Fibroblast of lung (primary cell): ENCODE measurements at regions not wholly inside any gene's neighbourhood (a gene's known extent, or its start where the extent isn't known, plus 50 kb on each side); places are given as distances from the start of the nearest gene placed in this dataset.
A peak's percentile ranks its signal among the peaks of the same experiment; 100 is the strongest.

Source experiments
- DNase-seq, 2 donors: peaks; one replicate each; pipeline versions ENCODE4 v3.0.0 to v3.0.0-alpha.2; 2010; ENCODE audit warnings: low read depth in 2 of 2
- H2AFZ ChIP-seq: 2 replicates; pipeline ENCODE4 v1.5.1; 2012; ENCODE audit warnings: low read length, control low read depth, inconsistent platforms
- H3K27ac ChIP-seq: 2 replicates; pipeline ENCODE4 v1.5.1; 2011; ENCODE audit warnings: low read length, control low read depth; ENCODE audit not compliant: insufficient read depth
- H3K27me3 ChIP-seq: 2 replicates; pipeline ENCODE4 v1.5.1; 2011; ENCODE audit warnings: mild to moderate bottlenecking, low read length; ENCODE audit not compliant: control insufficient read depth, insufficient read depth
- H3K36me3 ChIP-seq: 2 replicates; pipeline ENCODE4 v1.5.1; 2011; ENCODE audit warnings: low read length; ENCODE audit not compliant: control insufficient read depth, insufficient read depth
- H3K4me1 ChIP-seq: 2 replicates; pipeline ENCODE4 v1.5.1; 2011; ENCODE audit warnings: low read length; ENCODE audit not compliant: control insufficient read depth, insufficient read depth; ENCODE audit errors: extremely low read depth
- H3K4me2 ChIP-seq: 2 replicates; pipeline ENCODE4 v1.5.1; 2011; ENCODE audit warnings: low read length, control low read depth; ENCODE audit not compliant: insufficient read depth; ENCODE audit errors: extremely low read depth
- H3K4me3 ChIP-seq, 4 experiments: fragments of 200-600 bp in 1 of 4; sonication (generic) in 1 of 4; replicated peaks in 1 of 4; 2 replicates each; pipeline ENCODE4 v1.5.1; 2011 to 2016; ENCODE audit warnings: low read length in 4 of 4, low read depth in 3 of 4, mild to moderate bottlenecking in 3 of 4, control low read depth in 2 of 4, inconsistent platforms in 1 of 4, mixed read lengths in 1 of 4; ENCODE audit not compliant: insufficient read depth in 1 of 4; ENCODE audit errors: control extremely low read depth in 1 of 4
- H3K79me2 ChIP-seq: 2 replicates; pipeline ENCODE4 v1.5.1; 2012; ENCODE audit warnings: mild to moderate bottlenecking, low read length, inconsistent platforms; ENCODE audit not compliant: control insufficient read depth, insufficient read depth
- H3K9ac ChIP-seq: 2 replicates; pipeline ENCODE4 v1.5.1; 2011; ENCODE audit warnings: mild to moderate bottlenecking, low read length, control low read depth; ENCODE audit not compliant: insufficient read depth
- H3K9me3 ChIP-seq: 2 replicates; pipeline ENCODE4 v1.5.1; 2012; ENCODE audit warnings: low read depth, low read length; ENCODE audit not compliant: control insufficient read depth, insufficient read depth
- H4K20me1 ChIP-seq: 2 replicates; pipeline ENCODE4 v1.5.1; 2011; ENCODE audit warnings: low read length; ENCODE audit not compliant: control insufficient read depth, insufficient read depth; ENCODE audit errors: extremely low read depth
- CTCF ChIP-seq, 2 donors: IDR thresholded peaks in 1 of 2; conservative IDR thresholded peaks in 1 of 2; 1 replicate in 1 of 2; 2 replicates in 1 of 2; pipeline ENCODE4 v1.5.1; 2011 to 2012; ENCODE audit warnings: low read length in 2 of 2, control low read depth in 1 of 2, inconsistent platforms in 1 of 2, low read depth in 1 of 2, mild to moderate bottlenecking in 1 of 2
- EZH2 ChIP-seq: IDR thresholded peaks from 2 replicates; pipeline ENCODE4 v1.5.1; 2012; ENCODE audit warnings: low read length, control low read depth, mild to moderate bottlenecking; ENCODE audit errors: missing control alignments

DNA sequence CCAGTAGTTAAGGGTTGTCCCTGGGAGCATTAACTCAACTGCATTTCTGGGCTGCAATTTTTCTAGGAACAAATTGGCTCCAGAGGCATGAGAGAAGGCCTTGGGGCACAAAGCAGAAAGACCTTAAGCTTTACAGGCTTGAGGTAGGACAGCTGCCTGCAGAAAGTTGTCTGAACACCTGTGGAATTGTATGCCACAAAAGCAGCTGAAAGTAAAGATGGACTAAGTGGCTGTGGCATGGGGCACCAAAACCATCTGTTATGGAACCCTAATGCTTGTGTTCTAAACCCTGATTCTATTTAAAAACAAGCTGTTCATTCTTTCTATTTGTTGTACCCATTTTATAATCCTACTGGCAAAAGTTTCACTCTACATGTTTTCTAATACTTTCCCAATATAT, 515.2 kb downstream of the GLUD2 start:
- no peak overlapping the region for H2AFZ ChIP-seq
- H3K36me3 ChIP-seq = no peaks in the 10 kb centered on the region
- TF ChIP-seq EZH2 = no peak
- no peak for TF ChIP-seq CTCF (conservative IDR thresholded peaks at IDR 0.05 in 1 of 2, IDR thresholded peaks at IDR 0.05 in 1 of 2; ENCODE audit: low read depth in 1 of 2, low read length in 2 of 2)
- H3K4me2 ChIP-seq = no peak overlapping the region
- H3K9me3 ChIP-seq = no peaks in the 10 kb centered on the region
- no peak overlapping the region for H3K9ac ChIP-seq
- H3K27me3 ChIP-seq = no peaks in the 10 kb centered on the region
- H3K4me1 ChIP-seq = no peaks in the 10 kb centered on the region
- no peak for DNase-seq
- no peak overlapping the region for H3K27ac ChIP-seq
- H3K4me3 ChIP-seq = no peak overlapping the region
- H4K20me1 ChIP-seq = no peaks in the 10 kb centered on the region
- no peaks in the 10 kb centered on the region for H3K79me2 ChIP-seq

DNA sequence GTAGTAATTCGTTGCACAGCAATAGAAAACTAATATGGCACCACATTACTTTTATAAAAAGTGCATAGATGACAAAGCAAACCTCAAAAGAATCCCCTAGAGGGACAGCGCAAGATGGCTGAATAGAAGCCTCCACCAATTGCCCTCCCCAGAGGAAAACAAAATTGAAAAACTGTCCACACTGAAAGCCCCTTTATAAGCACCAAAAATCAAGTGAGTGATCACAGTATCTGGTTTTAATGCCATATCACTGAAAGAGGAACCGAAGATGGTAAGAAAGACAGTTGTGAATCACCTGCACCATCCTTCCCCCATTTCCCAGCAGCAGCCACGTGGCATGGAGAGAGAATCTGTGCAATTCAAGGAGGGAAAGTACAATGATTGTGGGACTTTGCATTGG, 522.2 kb downstream of the GLUD2 start:
- Histone ChIP-seq H3K9me3 (no peaks in the 10 kb centered on the region), H3K4me3 (no peak overlapping the region), H3K4me1 (no peaks in the 10 kb centered on the region), H3K4me2 (no peak overlapping the region), H3K27me3 (no peaks in the 10 kb centered on the region), H4K20me1 (no peaks in the 10 kb centered on the region), H3K79me2 (no peaks in the 10 kb centered on the region), H3K9ac (no peak overlapping the region), H3K27ac (no peak overlapping the region), H2AFZ (no peak overlapping the region), H3K36me3 (no peaks in the 10 kb centered on the region)
- DNase-seq = no peak
- TF ChIP-seq EZH2 = no peak
- no peak for TF ChIP-seq CTCF (conservative IDR thresholded peaks at IDR 0.05 in 1 of 2, IDR thresholded peaks at IDR 0.05 in 1 of 2; ENCODE audit: low read depth in 1 of 2, low read length in 2 of 2)

- Histone ChIP-seq H3K9me3 (no peaks in the 10 kb centered on the region), H3K27ac (no peak overlapping the region), H3K79me2 (no peaks in the 10 kb centered on the region), H4K20me1 (no peaks in the 10 kb centered on the region), H3K4me3 (no peak overlapping the region), H3K36me3 (no peaks in the 10 kb centered on the region), H3K9ac (no peak overlapping the region), H3K4me1 (no peaks in the 10 kb centered on the region), H2AFZ (no peak overlapping the region), H3K4me2 (no peak overlapping the region), H3K27me3 (no peaks in the 10 kb centered on the region)
- DNase-seq = peak in 1 of 2 donors; percentile 6
- no peak for TF ChIP-seq CTCF (conservative IDR thresholded peaks at IDR 0.05 in 1 of 2, IDR thresholded peaks at IDR 0.05 in 1 of 2; ENCODE audit: low read depth in 1 of 2, low read length in 2 of 2)
- TF ChIP-seq EZH2 = no peak
Observed at GRCh38 chrX:121570072-121570841, 522.8 kb downstream of the GLUD2 start.
